SW 1271 (cell line): ENCODE measurements at regions not wholly inside any gene's neighbourhood (a gene's known extent, or its start where the extent isn't known, plus 50 kb on each side); places are given as distances from the start of the nearest gene placed in this dataset.
"Not testable (repeated sequence)": the region's sequence is repeated elsewhere in the genome, so short reads cannot be mapped to it uniquely, and the experiment has no call there.

ENCODE experiments used
- DNase-seq, 2 experiments: peaks; one replicate each; lab custom pipeline; 2025; lab: John Stamatoyannopoulos, UW

- no peak for DNase-seq
Observed at GRCh38 chr5:89080467-89081116, 197.6 kb upstream of the MEF2C start.

- no peak for DNase-seq
Observed at GRCh38 chr5:89072842-89073672, 190.1 kb upstream of the MEF2C start.

- DNase-seq: no peak
Observed at GRCh38 chr5:89071941-89072331, 189.0 kb upstream of the MEF2C start.

- no peak for DNase-seq
Observed at GRCh38 chr5:89071101-89071940, 188.3 kb upstream of the MEF2C start.

- no peak for DNase-seq
Observed at GRCh38 chr5:89069591-89069990, 186.6 kb upstream of the MEF2C start.

- DNase-seq: no peak
Observed at GRCh38 chr5:89067362-89067761, 184.4 kb upstream of the MEF2C start.

GRCh38 chr5:89065919-89066318 is 182.9 kb upstream of the MEF2C start:
- no peak for DNase-seq

GRCh38 chr5:89064736-89065135 is 181.8 kb upstream of the MEF2C start:
- DNase-seq: no peak

- DNase-seq: no peak
Observed at GRCh38 chr5:89064054-89064453, 181.1 kb upstream of the MEF2C start.

GRCh38 chr5:89060768-89061167 is 177.8 kb upstream of the MEF2C start:
- DNase-seq: no peak

- DNase-seq: no peak
Observed at GRCh38 chr5:89059274-89059673, 176.3 kb upstream of the MEF2C start.

GRCh38 chr5:89055695-89056085 is 172.7 kb upstream of the MEF2C start:
- DNase-seq: no peak

- DNase-seq: no peak
Observed at GRCh38 chr5:89055015-89055694, 172.2 kb upstream of the MEF2C start.

GRCh38 chr5:89053547-89053946 is 170.6 kb upstream of the MEF2C start:
- no peak for DNase-seq

GRCh38 chr5:89050062-89050461 is 167.1 kb upstream of the MEF2C start:
- not testable (repeated sequence) for DNase-seq

GRCh38 chr5:89047571-89047970 is 164.6 kb upstream of the MEF2C start:
- DNase-seq: no peak

GRCh38 chr5:89045216-89045615 is 162.2 kb upstream of the MEF2C start:
- no peak for DNase-seq

GRCh38 chr5:89044674-89045200 is 161.8 kb upstream of the MEF2C start:
- no peak for DNase-seq

- DNase-seq: peak in 1 of 2 experiments; percentile 12
Observed at GRCh38 chr5:89043676-89044075, 160.7 kb upstream of the MEF2C start.

GRCh38 chr5:89042746-89043145 is 159.8 kb upstream of the MEF2C start:
- DNase-seq: no peak

- DNase-seq: no peak
Observed at GRCh38 chr5:89041976-89042375, 159.0 kb upstream of the MEF2C start.

GRCh38 chr5:89041249-89041779 is 158.3 kb upstream of the MEF2C start:
- no peak for DNase-seq
